ENCODE measurements at regions not wholly inside any gene's neighbourhood (a gene's known extent, or its start where the extent isn't known, plus 50 kb on each side); places are given as distances from the start of the nearest gene placed in this dataset.

DNA sequence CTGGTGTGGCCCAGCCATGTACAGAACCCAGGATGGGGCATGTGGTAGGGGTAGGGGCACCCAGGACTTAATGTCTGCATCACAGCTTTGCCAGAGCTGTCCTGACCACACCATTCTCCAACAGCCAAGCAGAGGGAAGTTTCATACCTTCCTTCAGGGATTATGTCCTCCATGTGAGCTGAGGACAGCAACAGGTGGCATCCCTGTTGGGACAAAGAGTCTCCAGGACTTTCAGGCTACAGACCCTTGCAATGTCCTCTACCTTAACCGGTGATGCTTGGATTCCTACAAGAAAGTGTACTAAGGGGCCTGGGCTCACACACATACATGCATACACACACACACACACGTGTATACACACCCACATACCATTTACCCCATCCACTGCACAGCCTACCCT is 227.0 kb upstream of the SIX2 start:
- TF ChIP-seq POLR2A (IDR thresholded peaks at IDR 0.05), result no peak
- TF ChIP-seq, protein P1, sequence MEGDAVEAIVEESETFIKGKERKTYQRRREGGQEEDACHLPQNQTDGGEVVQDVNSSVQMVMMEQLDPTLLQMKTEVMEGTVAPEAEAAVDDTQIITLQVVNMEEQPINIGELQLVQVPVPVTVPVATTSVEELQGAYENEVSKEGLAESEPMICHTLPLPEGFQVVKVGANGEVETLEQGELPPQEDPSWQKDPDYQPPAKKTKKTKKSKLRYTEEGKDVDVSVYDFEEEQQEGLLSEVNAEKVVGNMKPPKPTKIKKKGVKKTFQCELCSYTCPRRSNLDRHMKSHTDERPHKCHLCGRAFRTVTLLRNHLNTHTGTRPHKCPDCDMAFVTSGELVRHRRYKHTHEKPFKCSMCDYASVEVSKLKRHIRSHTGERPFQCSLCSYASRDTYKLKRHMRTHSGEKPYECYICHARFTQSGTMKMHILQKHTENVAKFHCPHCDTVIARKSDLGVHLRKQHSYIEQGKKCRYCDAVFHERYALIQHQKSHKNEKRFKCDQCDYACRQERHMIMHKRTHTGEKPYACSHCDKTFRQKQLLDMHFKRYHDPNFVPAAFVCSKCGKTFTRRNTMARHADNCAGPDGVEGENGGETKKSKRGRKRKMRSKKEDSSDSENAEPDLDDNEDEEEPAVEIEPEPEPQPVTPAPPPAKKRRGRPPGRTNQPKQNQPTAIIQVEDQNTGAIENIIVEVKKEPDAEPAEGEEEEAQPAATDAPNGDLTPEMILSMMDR (IDR thresholded peaks at IDR 0.05), result no peak

Data from testis (tissue), 2 donors.